A549 (cell line): ENCODE measurements at regions not wholly inside any gene's neighbourhood (a gene's known extent, or its start where the extent isn't known, plus 50 kb on each side); places are given as distances from the start of the nearest gene placed in this dataset.
"Not testable (repeated sequence)": the region's sequence is repeated elsewhere in the genome, so short reads cannot be mapped to it uniquely, and the experiment has no call there.

Experiments
- ATAC-seq, 2 experiments: fragments of 200-7000 bp in 1 of 2; fragments of >200 bp in 1 of 2; cut with Nextera tagmentation in 1 of 2; cut with Tn5 transposase in 1 of 2; 3 replicates each; pipeline versions ENCODE4 v1.8.0 to v1.9.1; 2018 to 2020; ENCODE audit warnings: mild to moderate bottlenecking in 1 of 2, moderate library complexity in 1 of 2
- CTCF ChIA-PET: fragments of 300-600 bp; sonication (Branson Sonifier 250); formaldehyde crosslinking; extraction: SDS; loops from one replicate; lab custom pipeline; 2021; ENCODE audit warnings: antibody characterized with exemption, inconsistent platforms; lab: Yijun Ruan, JAX
- POLR2A ChIA-PET: fragments of 350-600 bp; formaldehyde crosslinking; extraction: SDS; loops from one replicate; lab custom pipeline; 2021; ENCODE audit warnings: antibody characterized with exemption, inconsistent platforms; lab: Yijun Ruan, JAX
- DNase-seq, 2 experiments: peaks; one replicate each; pipeline versions ENCODE4 v3.0.0 to v3.0.0-alpha.2; 2011 to 2016; ENCODE audit warnings: low read depth in 1 of 2, low spot score in 1 of 2
- FAIRE-seq: peaks from 2 replicates; lab custom pipeline; 2011; peaks lifted over from hg19 to GRCh38; lab: Jason Lieb, UNC
- H3K27ac ChIP-seq, 2 experiments: fragments of >200 bp; sonication (Bioruptor Twin); formaldehyde crosslinking; 3 replicates each; pipeline ENCODE4 v1.5.1; 2016 to 2017
- H3K4me1 ChIP-seq: fragments of >200 bp; sonication (Bioruptor Twin); formaldehyde crosslinking; 3 replicates; pipeline ENCODE4 v1.6.1; 2016
- H3K4me2 ChIP-seq: fragments of >200 bp; sonication (Bioruptor Twin); formaldehyde crosslinking; 3 replicates; pipeline ENCODE4 v1.6.1; 2016
- H3K4me3 ChIP-seq: fragments of >200 bp; sonication (Bioruptor Twin); formaldehyde crosslinking; 3 replicates; pipeline ENCODE4 v1.5.1; 2016
- H3K9me3 ChIP-seq: fragments of >200 bp; sonication (Bioruptor Twin); formaldehyde crosslinking; 3 replicates; pipeline ENCODE4 v1.6.1; 2016
- CBX8 ChIP-seq: fragments of 200-600 bp; sonication (generic); IDR thresholded peaks from 2 replicates; pipeline ENCODE4 v1.6.1; 2016
- CEBPB ChIP-seq, 2 experiments: fragments of >200 bp in 1 of 2; sonication (Bioruptor Twin) in 1 of 2; formaldehyde crosslinking in 1 of 2; IDR thresholded peaks; 2 replicates each; pipeline ENCODE4 v1.6.1; 2012 to 2016
- ESRRA ChIP-seq: fragments of 150-350 bp; IDR thresholded peaks from 2 replicates; pipeline ENCODE4 v1.6.1; 2014; ENCODE audit warnings: mild to moderate bottlenecking, low read length, borderline replicate concordance
- FOSL2 ChIP-seq, 2 experiments: fragments of 450-650 bp in 1 of 2; fragments of >200 bp in 1 of 2; sonication (Bioruptor Twin) in 1 of 2; formaldehyde crosslinking; IDR thresholded peaks; 2 replicates each; pipeline versions ENCODE4 v1.5.0 to v1.6.1; 2016 to 2020; ENCODE audit warnings: mild to moderate bottlenecking in 1 of 2, moderate library complexity in 1 of 2
- FOXS1 ChIP-seq: fragments of 250-450 bp; sonication (Bioruptor Pico); IDR thresholded peaks from 2 replicates; pipeline ENCODE4 v1.5.0; 2020; ENCODE audit warnings: mild to moderate bottlenecking, moderate library complexity
- HEYL ChIP-seq: fragments of 250-450 bp; sonication (Bioruptor Pico); IDR thresholded peaks from 2 replicates; pipeline ENCODE4 v1.8.0; 2021; ENCODE audit warnings: mild to moderate bottlenecking, moderate library complexity
- HOXA7 ChIP-seq: fragments of 250-450 bp; sonication (Bioruptor Pico); IDR thresholded peaks from 2 replicates; pipeline ENCODE4 v1.5.0; 2020; ENCODE audit warnings: mild to moderate bottlenecking, moderate library complexity
- JUN ChIP-seq, 2 experiments: fragments of >200 bp; sonication (Bioruptor Twin); formaldehyde crosslinking; IDR thresholded peaks; 2 replicates in 1 of 2; 3 replicates in 1 of 2; pipeline ENCODE4 v1.6.1; 2016 to 2017
- MAZ ChIP-seq: fragments of 150-350 bp; IDR thresholded peaks from 2 replicates; pipeline ENCODE4 v1.6.1; 2014; ENCODE audit warnings: antibody characterized with exemption, low read depth, low read length, borderline replicate concordance
- MYC ChIP-seq: IDR thresholded peaks from 2 replicates; pipeline ENCODE4 v1.6.1; 2012; ENCODE audit warnings: mild to moderate bottlenecking, inconsistent platforms, low read length, improper control_type of control experiment, borderline replicate concordance
- RAD21 ChIP-seq, 2 experiments: fragments of >200 bp in 1 of 2; sonication (Bioruptor Twin) in 1 of 2; formaldehyde crosslinking in 1 of 2; IDR thresholded peaks in 1 of 2; conservative IDR thresholded peaks in 1 of 2; 2 replicates in 1 of 2; 3 replicates in 1 of 2; pipeline ENCODE4 v1.6.1; 2012 to 2018; ENCODE audit warnings: inconsistent platforms in 1 of 2
- RARB ChIP-seq: fragments of 250-450 bp; sonication (Bioruptor Pico); IDR thresholded peaks from 2 replicates; pipeline ENCODE4 v1.8.0; 2021; ENCODE audit warnings: mild to moderate bottlenecking, moderate library complexity
- RFX5 ChIP-seq: fragments of 450-650 bp; IDR thresholded peaks from 2 replicates; pipeline ENCODE4 v1.7.1; 2014; ENCODE audit warnings: antibody characterized with exemption, mild to moderate bottlenecking, moderate library complexity
- RNF2 ChIP-seq: fragments of 200-600 bp; sonication (generic); IDR thresholded peaks from 2 replicates; pipeline ENCODE4 v1.6.1; 2016; ENCODE audit warnings: low read depth, mild to moderate bottlenecking, antibody characterized with exemption, moderate library complexity, borderline replicate concordance
- SREBF2 ChIP-seq: fragments of 450-650 bp; IDR thresholded peaks from 2 replicates; pipeline ENCODE4 v1.6.1; 2014; ENCODE audit warnings: mild to moderate bottlenecking, moderate library complexity
- ZC3H11A ChIP-seq: fragments of 450-650 bp; IDR thresholded peaks from 2 replicates; pipeline ENCODE4 v1.6.1; 2014; ENCODE audit warnings: antibody characterized with exemption, mild to moderate bottlenecking
- ZFP36 ChIP-seq: fragments of 450-650 bp; IDR thresholded peaks from 2 replicates; pipeline ENCODE4 v1.6.1; 2014; ENCODE audit warnings: borderline replicate concordance; ENCODE audit not compliant: partially characterized antibody
- ZNF302 ChIP-seq: fragments of 250-450 bp; sonication (Bioruptor Pico); IDR thresholded peaks from 2 replicates; pipeline ENCODE4 v1.9.0; 2021; ENCODE audit warnings: inconsistent platforms, mild to moderate bottlenecking, moderate library complexity
- WGBS: methylation state at CpG from one replicate; pipeline ENCODE4 v1.1.6; 2017; ENCODE audit errors: missing lambda C conversion rate; 5-methylcytosine and 5-hydroxymethylcytosine counted together
- TF ChIP-seq, protein P1 (sequence below): fragments of >200 bp; sonication (Bioruptor Twin); formaldehyde crosslinking; IDR thresholded peaks from 3 replicates; pipeline ENCODE4 v1.5.1; 2016
- TF ChIP-seq, protein P2 (sequence below): fragments of 250-450 bp; sonication (Bioruptor Pico); IDR thresholded peaks from 2 replicates; pipeline ENCODE4 v1.5.0; 2021; ENCODE audit warnings: mild to moderate bottlenecking, moderate library complexity, borderline replicate concordance
- TF ChIP-seq, protein P3 (sequence below): fragments of >200 bp; sonication (Bioruptor Twin); formaldehyde crosslinking; IDR thresholded peaks from 2 replicates; pipeline ENCODE4 v1.6.1; 2016
- TF ChIP-seq, protein P4 (sequence below): IDR thresholded peaks from 2 replicates; pipeline ENCODE4 v1.6.1; 2012
- TF ChIP-seq, protein P5 (sequence below): fragments of >200 bp; sonication (Bioruptor Twin); formaldehyde crosslinking; IDR thresholded peaks from 3 replicates; pipeline ENCODE4 v1.6.1; 2016
- TF ChIP-seq, protein P6 (sequence below): IDR thresholded peaks from 2 replicates; pipeline ENCODE4 v1.6.1; 2012

DNA sequence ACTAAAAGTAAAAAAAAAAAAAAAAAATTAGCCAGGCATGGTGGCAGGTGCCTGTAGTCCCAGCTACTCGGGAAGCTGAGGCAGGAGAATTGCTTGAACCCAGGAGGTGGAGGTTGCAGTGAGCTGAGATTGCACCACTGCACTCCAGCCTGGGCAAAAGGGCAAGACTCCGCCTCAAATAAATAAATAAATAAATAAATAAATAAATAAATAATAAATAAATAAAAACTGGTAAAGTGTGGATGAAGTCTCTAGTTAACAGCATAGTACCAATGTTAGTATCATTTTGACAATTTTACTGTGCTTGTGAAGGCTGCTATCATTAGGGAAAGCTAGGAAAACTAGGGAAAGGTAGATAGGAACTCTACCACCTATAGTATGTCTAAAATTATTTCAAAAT is 581.0 kb upstream of the ID4 start:
- H3K4me3 ChIP-seq, H3K27ac ChIP-seq, ATAC-seq, H3K9me3 ChIP-seq, DNase-seq, POLR2A ChIA-PET, H3K4me2 ChIP-seq, FAIRE-seq, H3K4me1 ChIP-seq: not testable (repeated sequence)
- peak; percentile 26; the same call in 1 of the 2 replicates for TF ChIP-seq ZC3H11A
- CTCF ChIA-PET = interaction anchor here (0.9 kb wide), 1 partner anchor 265 kb away, joined by 3 read pairs; no protein-coding TSS in a partner anchor
- WGBS = 18% methylated on average over 2 of the region's 2 CpGs

DNA sequence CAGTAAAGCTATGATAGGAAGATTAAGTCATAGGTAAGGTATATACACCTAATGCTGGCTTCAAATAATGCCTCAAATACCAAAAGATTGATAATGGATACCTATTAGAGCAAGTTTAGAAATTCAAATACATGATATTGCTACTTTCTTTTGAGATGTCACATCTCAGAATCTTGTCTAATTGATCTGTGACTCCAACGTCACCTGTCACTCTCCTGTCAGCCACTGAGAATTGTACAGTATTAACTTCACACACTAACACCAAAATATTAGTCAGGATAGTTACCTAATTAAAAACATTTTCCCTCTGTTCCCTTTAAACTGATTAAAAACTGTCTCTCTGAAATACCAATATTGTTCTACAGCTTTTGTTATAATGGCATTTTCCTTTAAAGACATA is 575.5 kb upstream of the ID4 start:
- ChIA-PET POLR2A (no interaction called here), CTCF (no interaction called here)
- Histone ChIP-seq H3K9me3 (no peaks in the 10 kb centered on the region), H3K4me1 (no peaks in the 10 kb centered on the region), H3K4me2 (no peak overlapping the region), H3K4me3 (no peak overlapping the region), H3K27ac (no peak overlapping the region)
- no peak for DNase-seq
- TF ChIP-seq ESRRA (no peak), JUN (IDR thresholded peaks at IDR 0.05) (no peak), ZNF302 (CRISPR knock-in tag) (no peak), SREBF2 (no peak), HEYL (CRISPR knock-in tag) (no peak)
- no peak for FAIRE-seq
- WGBS = 70% methylated on average over 1 of the region's 1 CpG
- ATAC-seq = no peak

DNA sequence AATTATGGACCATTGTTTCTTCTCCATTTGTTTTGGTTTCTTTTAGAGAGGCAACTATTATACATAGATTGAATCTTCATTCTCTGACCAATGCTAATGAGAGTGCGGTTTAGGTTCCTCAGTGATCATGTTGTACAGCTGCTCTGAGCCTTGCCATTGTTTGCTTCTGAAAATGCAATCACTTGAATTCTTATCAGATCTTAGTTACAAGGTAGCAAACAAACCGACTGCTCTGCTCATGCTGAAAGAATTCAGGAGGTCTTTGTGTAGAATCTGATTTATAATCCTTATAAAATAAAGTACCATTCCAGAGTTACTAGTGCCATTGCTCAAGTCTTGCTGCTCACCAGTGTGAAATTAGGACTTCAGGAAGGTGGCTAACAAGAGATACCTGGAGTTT is 569.1 kb upstream of the ID4 start:
- TF ChIP-seq RAD21 (conservative IDR thresholded peaks at IDR 0.05 in 1 of 2, IDR thresholded peaks at IDR 0.05 in 1 of 2) = no peak
- TF ChIP-seq, protein P1, sequence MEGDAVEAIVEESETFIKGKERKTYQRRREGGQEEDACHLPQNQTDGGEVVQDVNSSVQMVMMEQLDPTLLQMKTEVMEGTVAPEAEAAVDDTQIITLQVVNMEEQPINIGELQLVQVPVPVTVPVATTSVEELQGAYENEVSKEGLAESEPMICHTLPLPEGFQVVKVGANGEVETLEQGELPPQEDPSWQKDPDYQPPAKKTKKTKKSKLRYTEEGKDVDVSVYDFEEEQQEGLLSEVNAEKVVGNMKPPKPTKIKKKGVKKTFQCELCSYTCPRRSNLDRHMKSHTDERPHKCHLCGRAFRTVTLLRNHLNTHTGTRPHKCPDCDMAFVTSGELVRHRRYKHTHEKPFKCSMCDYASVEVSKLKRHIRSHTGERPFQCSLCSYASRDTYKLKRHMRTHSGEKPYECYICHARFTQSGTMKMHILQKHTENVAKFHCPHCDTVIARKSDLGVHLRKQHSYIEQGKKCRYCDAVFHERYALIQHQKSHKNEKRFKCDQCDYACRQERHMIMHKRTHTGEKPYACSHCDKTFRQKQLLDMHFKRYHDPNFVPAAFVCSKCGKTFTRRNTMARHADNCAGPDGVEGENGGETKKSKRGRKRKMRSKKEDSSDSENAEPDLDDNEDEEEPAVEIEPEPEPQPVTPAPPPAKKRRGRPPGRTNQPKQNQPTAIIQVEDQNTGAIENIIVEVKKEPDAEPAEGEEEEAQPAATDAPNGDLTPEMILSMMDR = no peak
- TF ChIP-seq MAZ = no peak
- TF ChIP-seq, protein P2, sequence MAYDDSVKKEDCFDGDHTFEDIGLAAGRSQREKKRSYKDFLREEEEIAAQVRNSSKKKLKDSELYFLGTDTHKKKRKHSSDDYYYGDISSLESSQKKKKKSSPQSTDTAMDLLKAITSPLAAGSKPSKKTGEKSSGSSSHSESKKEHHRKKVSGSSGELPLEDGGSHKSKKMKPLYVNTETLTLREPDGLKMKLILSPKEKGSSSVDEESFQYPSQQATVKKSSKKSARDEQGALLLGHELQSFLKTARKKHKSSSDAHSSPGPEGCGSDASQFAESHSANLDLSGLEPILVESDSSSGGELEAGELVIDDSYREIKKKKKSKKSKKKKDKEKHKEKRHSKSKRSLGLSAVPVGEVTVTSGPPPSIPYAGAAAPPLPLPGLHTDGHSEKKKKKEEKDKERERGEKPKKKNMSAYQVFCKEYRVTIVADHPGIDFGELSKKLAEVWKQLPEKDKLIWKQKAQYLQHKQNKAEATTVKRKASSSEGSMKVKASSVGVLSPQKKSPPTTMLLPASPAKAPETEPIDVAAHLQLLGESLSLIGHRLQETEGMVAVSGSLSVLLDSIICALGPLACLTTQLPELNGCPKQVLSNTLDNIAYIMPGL (CRISPR knock-in tag) = no peak
- TF ChIP-seq ZFP36 = no peak
- TF ChIP-seq RFX5 = no peak
- no peak overlapping the region for H3K4me3 ChIP-seq
- H3K27ac ChIP-seq = no peak overlapping the region
- no peak overlapping the region for H3K4me2 ChIP-seq
- CTCF ChIA-PET = no interaction called here
- 21% methylated on average over 2 of the region's 2 CpGs for WGBS
- no peak for DNase-seq
- FAIRE-seq = no peak
- H3K4me1 ChIP-seq = no peaks in the 10 kb centered on the region
- POLR2A ChIA-PET = no interaction called here
- no peaks in the 10 kb centered on the region for H3K9me3 ChIP-seq
- ATAC-seq = no peak

DNA sequence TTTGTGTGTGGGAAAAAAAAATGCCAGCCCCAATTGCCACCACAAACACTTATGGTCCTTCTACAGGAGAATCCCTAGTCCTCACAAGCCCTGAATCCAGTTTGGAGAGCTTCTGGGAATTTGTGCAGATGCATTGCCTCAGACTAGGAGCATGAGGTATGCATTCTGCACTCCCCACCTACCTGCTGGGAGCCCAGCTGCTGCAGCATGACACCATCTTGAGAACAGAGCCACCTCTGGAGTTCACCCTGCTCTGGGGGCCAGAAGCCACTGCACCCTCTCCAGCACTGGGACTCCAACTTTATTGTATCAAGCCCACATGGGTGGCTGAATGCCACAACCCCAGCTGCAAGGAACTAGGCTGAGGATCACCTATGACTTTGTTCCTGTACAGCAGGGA is 568.5 kb upstream of the ID4 start:
- ChIA-PET CTCF (no interaction called here), POLR2A (no interaction called here)
- Histone ChIP-seq H3K4me2 (no peak overlapping the region), H3K9me3 (no peaks in the 10 kb centered on the region), H3K27ac (no peak overlapping the region), H3K4me1 (no peaks in the 10 kb centered on the region), H3K4me3 (no peak overlapping the region)
- TF ChIP-seq, protein P3, sequence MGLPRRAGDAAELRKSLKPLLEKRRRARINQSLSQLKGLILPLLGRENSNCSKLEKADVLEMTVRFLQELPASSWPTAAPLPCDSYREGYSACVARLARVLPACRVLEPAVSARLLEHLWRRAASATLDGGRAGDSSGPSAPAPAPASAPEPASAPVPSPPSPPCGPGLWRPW = no peak
- no peak for TF ChIP-seq RARB (CRISPR knock-in tag)
- TF ChIP-seq, protein P4, sequence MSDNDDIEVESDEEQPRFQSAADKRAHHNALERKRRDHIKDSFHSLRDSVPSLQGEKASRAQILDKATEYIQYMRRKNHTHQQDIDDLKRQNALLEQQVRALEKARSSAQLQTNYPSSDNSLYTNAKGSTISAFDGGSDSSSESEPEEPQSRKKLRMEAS = no peak
- no peak for TF ChIP-seq HOXA7
- TF ChIP-seq JUN (IDR thresholded peaks at IDR 0.05) = no peak
- TF ChIP-seq CBX8 = no peak
- TF ChIP-seq ESRRA = no peak
- TF ChIP-seq, protein P5, sequence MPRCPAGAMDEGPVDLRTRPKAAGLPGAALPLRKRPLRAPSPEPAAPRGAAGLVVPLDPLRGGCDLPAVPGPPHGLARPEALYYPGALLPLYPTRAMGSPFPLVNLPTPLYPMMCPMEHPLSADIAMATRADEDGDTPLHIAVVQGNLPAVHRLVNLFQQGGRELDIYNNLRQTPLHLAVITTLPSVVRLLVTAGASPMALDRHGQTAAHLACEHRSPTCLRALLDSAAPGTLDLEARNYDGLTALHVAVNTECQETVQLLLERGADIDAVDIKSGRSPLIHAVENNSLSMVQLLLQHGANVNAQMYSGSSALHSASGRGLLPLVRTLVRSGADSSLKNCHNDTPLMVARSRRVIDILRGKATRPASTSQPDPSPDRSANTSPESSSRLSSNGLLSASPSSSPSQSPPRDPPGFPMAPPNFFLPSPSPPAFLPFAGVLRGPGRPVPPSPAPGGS = no peak
- no peak for TF ChIP-seq CEBPB (IDR thresholded peaks at IDR 0.05)
- no peak for TF ChIP-seq RNF2
- TF ChIP-seq, protein P6, sequence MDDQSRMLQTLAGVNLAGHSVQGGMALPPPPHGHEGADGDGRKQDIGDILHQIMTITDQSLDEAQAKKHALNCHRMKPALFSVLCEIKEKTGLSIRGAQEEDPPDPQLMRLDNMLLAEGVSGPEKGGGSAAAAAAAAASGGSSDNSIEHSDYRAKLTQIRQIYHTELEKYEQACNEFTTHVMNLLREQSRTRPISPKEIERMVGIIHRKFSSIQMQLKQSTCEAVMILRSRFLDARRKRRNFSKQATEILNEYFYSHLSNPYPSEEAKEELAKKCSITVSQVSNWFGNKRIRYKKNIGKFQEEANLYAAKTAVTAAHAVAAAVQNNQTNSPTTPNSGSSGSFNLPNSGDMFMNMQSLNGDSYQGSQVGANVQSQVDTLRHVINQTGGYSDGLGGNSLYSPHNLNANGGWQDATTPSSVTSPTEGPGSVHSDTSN = no peak
- no peak for TF ChIP-seq FOSL2 (IDR thresholded peaks at IDR 0.05)
- no peak for TF ChIP-seq FOSL2 (CRISPR knock-in tag; IDR thresholded peaks at IDR 0.05)
- TF ChIP-seq MYC = no peak
- no peak for TF ChIP-seq HEYL (CRISPR knock-in tag)
- TF ChIP-seq FOXS1 (CRISPR knock-in tag) = no peak
- ATAC-seq (no peak), DNase-seq (no peak), FAIRE-seq (no peak)
